GM23338 (cell line): ENCODE measurements at regions not wholly inside any gene's neighbourhood (a gene's known extent, or its start where the extent isn't known, plus 50 kb on each side); places are given as distances from the start of the nearest gene placed in this dataset.

Experiments used
- ATAC-seq: fragments of 200-7000 bp; cut with Tn5 transposase; 3 replicates; pipeline ENCODE4 v1.9.1; 2020
- DNase-seq: peaks from one replicate; pipeline ENCODE4 v3.0.0-alpha.2; 2015; ENCODE audit warnings: low spot score
- H2AFZ ChIP-seq: fragments of 200-600 bp; sonication (generic); 2 replicates; pipeline ENCODE4 v1.8.0; 2016; ENCODE audit warnings: antibody characterized with exemption, mild to moderate bottlenecking, moderate library complexity
- H3F3A ChIP-seq: fragments of 200-600 bp; sonication (generic); replicated peaks from 2 replicates; pipeline ENCODE4 v1.8.0; 2017; ENCODE audit warnings: antibody characterized with exemption, mixed run types, low read depth
- H3K27ac ChIP-seq: fragments of 200-600 bp; sonication (generic); 2 replicates; pipeline ENCODE4 v1.6.1; 2016; ENCODE audit warnings: low read depth
- H3K27me3 ChIP-seq: fragments of 200-600 bp; sonication (generic); 2 replicates; pipeline ENCODE4 v1.8.0; 2016; ENCODE audit warnings: mild to moderate bottlenecking, mixed run types, moderate library complexity; ENCODE audit not compliant: insufficient read depth
- H3K36me3 ChIP-seq: fragments of 200-600 bp; sonication (generic); 2 replicates; pipeline ENCODE4 v1.8.0; 2016; ENCODE audit warnings: mild to moderate bottlenecking; ENCODE audit not compliant: insufficient read depth
- H3K4me1 ChIP-seq: fragments of 200-600 bp; sonication (generic); 2 replicates; pipeline ENCODE4 v1.8.0; 2016; ENCODE audit warnings: mild to moderate bottlenecking, moderate library complexity; ENCODE audit not compliant: insufficient read depth
- H3K4me2 ChIP-seq: fragments of 200-600 bp; sonication (generic); 2 replicates; pipeline ENCODE4 v1.7.1; 2017; ENCODE audit warnings: mixed run types
- H3K4me3 ChIP-seq: fragments of 200-600 bp; sonication (generic); 2 replicates; pipeline ENCODE4 v1.6.1; 2016; ENCODE audit warnings: mixed run types
- H3K79me2 ChIP-seq: fragments of 200-600 bp; sonication (generic); replicated peaks from 2 replicates; pipeline ENCODE4 v1.8.0; 2017; ENCODE audit warnings: mild to moderate bottlenecking; ENCODE audit not compliant: insufficient read depth
- H3K9me2 ChIP-seq: fragments of 200-600 bp; sonication (generic); 2 replicates; pipeline ENCODE4 v1.8.0; 2017; ENCODE audit not compliant: insufficient read depth
- H4K20me1 ChIP-seq: fragments of 200-600 bp; sonication (generic); replicated peaks from 2 replicates; pipeline ENCODE4 v1.8.0; 2017; ENCODE audit warnings: mild to moderate bottlenecking; ENCODE audit not compliant: insufficient read depth
- H3K27ac Mint-ChIP-seq: 2 replicates; pipeline ENCODE4 v1.8.0; 2020; ENCODE audit warnings: inconsistent platforms, mild to moderate bottlenecking, moderate library complexity, mixed read lengths
- H3K27me3 Mint-ChIP-seq: 3 replicates; pipeline ENCODE4 v1.8.0; 2022; ENCODE audit warnings: low read depth, mild to moderate bottlenecking, moderate library complexity, mixed read lengths, inconsistent platforms; ENCODE audit not compliant: insufficient read depth, poor library complexity
- H3K36me3 Mint-ChIP-seq: 3 replicates; pipeline ENCODE4 v1.8.0; 2021; ENCODE audit warnings: low read depth, mild to moderate bottlenecking, inconsistent platforms, moderate library complexity, mixed read lengths
- H3K4me1 Mint-ChIP-seq: 3 replicates; pipeline ENCODE4 v1.8.0; 2020; ENCODE audit warnings: mild to moderate bottlenecking, inconsistent platforms, mixed read lengths
- H3K4me3 Mint-ChIP-seq: 3 replicates; pipeline ENCODE4 v1.8.0; 2021; ENCODE audit warnings: moderate library complexity, mild to moderate bottlenecking, inconsistent platforms, mixed read lengths
- H3K9me3 Mint-ChIP-seq: 3 replicates; pipeline ENCODE4 v1.8.0; 2020; ENCODE audit warnings: moderate library complexity, mild to moderate bottlenecking, inconsistent platforms, mixed read lengths
- CTCF ChIP-seq, 2 experiments: fragments of 200-600 bp in 1 of 2; sonication (generic) in 1 of 2; conservative IDR thresholded peaks; 2 replicates each; pipeline versions ENCODE4 v1.5.1 to v1.6.1; 2016 to 2017; ENCODE audit warnings: antibody characterized with exemption in 2 of 2, low read depth in 2 of 2, mild to moderate bottlenecking in 2 of 2, moderate library complexity in 1 of 2
- EZH2 ChIP-seq: fragments of 200-600 bp; sonication (generic); IDR thresholded peaks from one replicate; pipeline ENCODE4 v1.8.0; 2017; ENCODE audit warnings: antibody characterized with exemption, mild to moderate bottlenecking, low read depth; ENCODE audit not compliant: unreplicated experiment
- EZH2phosphoT487 ChIP-seq: fragments of 200-600 bp; sonication (generic); IDR thresholded peaks from one replicate; pipeline ENCODE4 v1.8.1; 2018; ENCODE audit warnings: antibody characterized with exemption; ENCODE audit not compliant: unreplicated experiment
- JUNB ChIP-seq: IDR thresholded peaks from one replicate; pipeline ENCODE4 v1.6.1; 2016; ENCODE audit warnings: antibody characterized with exemption; ENCODE audit not compliant: unreplicated experiment
- POLR2AphosphoS5 ChIP-seq: IDR thresholded peaks from 2 replicates; pipeline ENCODE4 v1.6.1; 2016; ENCODE audit warnings: antibody characterized with exemption, low read depth
- STAT1 ChIP-seq: IDR thresholded peaks from one replicate; pipeline ENCODE4 v1.6.1; 2016; ENCODE audit warnings: antibody characterized with exemption; ENCODE audit not compliant: unreplicated experiment
- ZNF114 ChIP-seq: fragments of 250-450 bp; sonication (Bioruptor Pico); IDR thresholded peaks from 2 replicates; pipeline ENCODE4 v1.5.0; 2020; ENCODE audit warnings: mild to moderate bottlenecking, moderate library complexity
- ZNF331 ChIP-seq: fragments of 250-450 bp; sonication (Bioruptor Pico); IDR thresholded peaks from 2 replicates; pipeline ENCODE4 v1.5.0; 2020; ENCODE audit warnings: low read depth, mild to moderate bottlenecking, moderate library complexity
- ZNF462 ChIP-seq: fragments of 250-450 bp; sonication (Bioruptor Pico); IDR thresholded peaks from 2 replicates; pipeline ENCODE4 v1.5.0; 2020; ENCODE audit warnings: mild to moderate bottlenecking, moderate library complexity

- no peak overlapping the region for H2AFZ ChIP-seq
- H3K4me3 Mint-ChIP-seq = no peak overlapping the region
- DNase-seq (peak; percentile 24), ATAC-seq (peak; percentile 40; the same call in 2 of the 3 replicates)
- peaks cover 4% of the 10 kb centered on the region; the same call in 2 of the 3 replicates for H3K9me3 Mint-ChIP-seq
- no peaks in the 10 kb centered on the region for H3K36me3 ChIP-seq
- no peaks in the 10 kb centered on the region for H3F3A ChIP-seq
- H3K4me3 ChIP-seq = no peak overlapping the region
- H3K79me2 ChIP-seq = no peaks in the 10 kb centered on the region
- no peaks in the 10 kb centered on the region for H3K27me3 Mint-ChIP-seq
- H3K4me1 Mint-ChIP-seq = peaks cover 21% of the 10 kb centered on the region
- peaks cover 33% of the 10 kb centered on the region for H3K4me1 ChIP-seq
- no peak overlapping the region for H3K27ac ChIP-seq
- no peak overlapping the region for H3K4me2 ChIP-seq
- H3K36me3 Mint-ChIP-seq = peaks cover 4% of the 10 kb centered on the region; the same call in 1 of the 3 replicates
- TF ChIP-seq CTCF (conservative IDR thresholded peaks at IDR 0.05; ENCODE audit: low read depth in 2 of 2) (peak; percentile 43 to 67), JUNB (no peak)
- no peaks in the 10 kb centered on the region for H4K20me1 ChIP-seq
- no peaks in the 10 kb centered on the region for H3K27me3 ChIP-seq
- no peaks in the 10 kb centered on the region for H3K9me2 ChIP-seq
- no peak overlapping the region for H3K27ac Mint-ChIP-seq
Observed at GRCh38 chrX:8323356-8323755, 141.3 kb upstream of the VCX3B start.

GRCh38 chrX:8341814-8342590 is 122.6 kb upstream of the VCX3B start:
- Mint-ChIP-seq H3K4me1 (no peaks in the 10 kb centered on the region), H3K27ac (no peak overlapping the region), H3K9me3 (no peaks in the 10 kb centered on the region; the same call in 2 of the 3 replicates), H3K27me3 (no peaks in the 10 kb centered on the region), H3K4me3 (no peak overlapping the region), H3K36me3 (no peaks in the 10 kb centered on the region)
- H3K4me1 ChIP-seq = no peaks in the 10 kb centered on the region
- no peaks in the 10 kb centered on the region for H3K9me2 ChIP-seq
- H3K36me3 ChIP-seq = no peaks in the 10 kb centered on the region
- H3K27ac ChIP-seq = no peak overlapping the region
- TF ChIP-seq STAT1 (no peak), ZNF114 (CRISPR knock-in tag) (no peak), CTCF (conservative IDR thresholded peaks at IDR 0.05; ENCODE audit: low read depth in 2 of 2) (no peak), EZH2phosphoT487 (no peak), ZNF462 (CRISPR knock-in tag) (no peak), ZNF331 (CRISPR knock-in tag) (no peak), EZH2 (no peak), POLR2AphosphoS5 (no peak)
- H3K79me2 ChIP-seq = no peaks in the 10 kb centered on the region
- no peaks in the 10 kb centered on the region for H3K27me3 ChIP-seq
- no peak overlapping the region for H2AFZ ChIP-seq
- no peaks in the 10 kb centered on the region for H4K20me1 ChIP-seq
- no peaks in the 10 kb centered on the region for H3F3A ChIP-seq
- ATAC-seq = no peak
- no peak overlapping the region for H3K4me3 ChIP-seq
- H3K4me2 ChIP-seq = no peak overlapping the region
- no peak for DNase-seq
